K562 (cell line): ENCODE measurements at regions not wholly inside any gene's neighbourhood (a gene's known extent, or its start where the extent isn't known, plus 50 kb on each side); places are given as distances from the start of the nearest gene placed in this dataset.

Source experiments
- CSDE1 ChIP-seq, 2 experiments: fragments of 450-650 bp; IDR thresholded peaks; 2 replicates each; pipeline ENCODE4 v1.6.1; 2016; ENCODE audit warnings: mild to moderate bottlenecking in 1 of 2
- DDX20 ChIP-seq: fragments of 450-650 bp; IDR thresholded peaks from 2 replicates; pipeline ENCODE4 v1.6.1; 2016; ENCODE audit warnings: missing genetic modification characterization, low read depth, mild to moderate bottlenecking, missing compliant biosample characterization, moderate library complexity
- ELF1 ChIP-seq: fragments of 200-800 bp; sonication (Bioruptor generic); IDR thresholded peaks from 2 replicates; pipeline ENCODE4 v1.6.1; 2016; ENCODE audit warnings: missing genetic modification characterization, missing compliant biosample characterization
- IRF9 ChIP-seq: fragments of 450-650 bp; IDR thresholded peaks from 2 replicates; pipeline ENCODE4 v1.6.1; 2016; ENCODE audit warnings: missing biosample characterization, missing genetic modification characterization
- NBN ChIP-seq: fragments of 450-650 bp; IDR thresholded peaks from 2 replicates; pipeline ENCODE4 v1.6.1; 2016; ENCODE audit warnings: low read depth, mild to moderate bottlenecking
- SRSF3 ChIP-seq: fragments of 200-400 bp; formaldehyde crosslinking; IDR thresholded peaks from 2 replicates; pipeline ENCODE4 v1.6.1; 2016; ENCODE audit warnings: mild to moderate bottlenecking, low read length, moderate library complexity; ENCODE audit not compliant: insufficient read depth
- ZFP36 ChIP-seq: fragments of 150-350 bp; IDR thresholded peaks from 2 replicates; pipeline ENCODE4 v1.6.1; 2018; ENCODE audit warnings: low read length, low read depth; ENCODE audit not compliant: partially characterized antibody
- ZNF57 ChIP-seq: fragments of 450-650 bp; formaldehyde crosslinking; IDR thresholded peaks from 2 replicates; pipeline ENCODE4 v1.4.0; 2020; ENCODE audit warnings: mild to moderate bottlenecking, moderate library complexity
- TF ChIP-seq, protein P1 (sequence below), 2 experiments: fragments of 450-650 bp in 1 of 2; sonication (generic) in 1 of 2; formaldehyde crosslinking in 1 of 2; IDR thresholded peaks; 2 replicates each; pipeline versions ENCODE4 v1.7.1 to v1.9.0; 2016 to 2022; ENCODE audit warnings: inconsistent platforms in 1 of 2, mild to moderate bottlenecking in 1 of 2, missing genetic modification reagents in 1 of 2

GRCh38 chr9:119101048-119101447 is 268.2 kb downstream of the BRINP1 start (continued):
- TF ChIP-seq, protein P1, sequence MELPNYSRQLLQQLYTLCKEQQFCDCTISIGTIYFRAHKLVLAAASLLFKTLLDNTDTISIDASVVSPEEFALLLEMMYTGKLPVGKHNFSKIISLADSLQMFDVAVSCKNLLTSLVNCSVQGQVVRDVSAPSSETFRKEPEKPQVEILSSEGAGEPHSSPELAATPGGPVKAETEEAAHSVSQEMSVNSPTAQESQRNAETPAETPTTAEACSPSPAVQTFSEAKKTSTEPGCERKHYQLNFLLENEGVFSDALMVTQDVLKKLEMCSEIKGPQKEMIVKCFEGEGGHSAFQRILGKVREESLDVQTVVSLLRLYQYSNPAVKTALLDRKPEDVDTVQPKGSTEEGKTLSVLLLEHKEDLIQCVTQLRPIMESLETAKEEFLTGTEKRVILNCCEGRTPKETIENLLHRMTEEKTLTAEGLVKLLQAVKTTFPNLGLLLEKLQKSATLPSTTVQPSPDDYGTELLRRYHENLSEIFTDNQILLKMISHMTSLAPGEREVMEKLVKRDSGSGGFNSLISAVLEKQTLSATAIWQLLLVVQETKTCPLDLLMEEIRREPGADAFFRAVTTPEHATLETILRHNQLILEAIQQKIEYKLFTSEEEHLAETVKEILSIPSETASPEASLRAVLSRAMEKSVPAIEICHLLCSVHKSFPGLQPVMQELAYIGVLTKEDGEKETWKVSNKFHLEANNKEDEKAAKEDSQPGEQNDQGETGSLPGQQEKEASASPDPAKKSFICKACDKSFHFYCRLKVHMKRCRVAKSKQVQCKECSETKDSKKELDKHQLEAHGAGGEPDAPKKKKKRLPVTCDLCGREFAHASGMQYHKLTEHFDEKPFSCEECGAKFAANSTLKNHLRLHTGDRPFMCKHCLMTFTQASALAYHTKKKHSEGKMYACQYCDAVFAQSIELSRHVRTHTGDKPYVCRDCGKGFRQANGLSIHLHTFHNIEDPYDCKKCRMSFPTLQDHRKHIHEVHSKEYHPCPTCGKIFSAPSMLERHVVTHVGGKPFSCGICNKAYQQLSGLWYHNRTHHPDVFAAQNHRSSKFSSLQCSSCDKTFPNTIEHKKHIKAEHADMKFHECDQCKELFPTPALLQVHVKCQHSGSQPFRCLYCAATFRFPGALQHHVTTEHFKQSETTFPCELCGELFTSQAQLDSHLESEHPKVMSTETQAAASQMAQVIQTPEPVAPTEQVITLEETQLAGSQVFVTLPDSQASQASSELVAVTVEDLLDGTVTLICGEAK (IDR thresholded peaks at IDR 0.05) = no peak
- TF ChIP-seq, protein P1 (CRISPR knock-in tag; IDR thresholded peaks at IDR 0.05) = no peak
- no peak for TF ChIP-seq ZNF57 (CRISPR knock-in tag)
- TF ChIP-seq IRF9 = no peak
- TF ChIP-seq DDX20 (tag) = no peak
- no peak for TF ChIP-seq ELF1 (tag)
- no peak for TF ChIP-seq NBN
- no peak for TF ChIP-seq ZFP36
- no peak for TF ChIP-seq SRSF3
- no peak for TF ChIP-seq CSDE1 (IDR thresholded peaks at IDR 0.05)
- TF ChIP-seq, all 486 proteins: peak for 0
